RWPE1 (cell line): ENCODE measurements at regions not wholly inside any gene's neighbourhood (a gene's known extent, or its start where the extent isn't known, plus 50 kb on each side); places are given as distances from the start of the nearest gene placed in this dataset.
"Not testable (repeated sequence)": the region's sequence is repeated elsewhere in the genome, so short reads cannot be mapped to it uniquely, and the experiment has no call there.

ENCODE experiments used
- CTCF ChIA-PET: fragments of 350-600 bp; sonication (Branson Sonifier 250); formaldehyde crosslinking; extraction: SDS; loops from one replicate; lab custom pipeline; 2021; lab: Yijun Ruan, JAX
- POLR2A ChIA-PET: fragments of 400-600 bp; formaldehyde crosslinking; extraction: SDS; loops from one replicate; lab custom pipeline; 2020; ENCODE audit warnings: antibody characterized with exemption; ENCODE audit not compliant: low non-redundant PET; lab: Yijun Ruan, JAX
- DNase-seq: peaks from one replicate; pipeline ENCODE4 v3.0.0; 2012; ENCODE audit warnings: low spot score
- H3K27ac ChIP-seq: fragments of 450-650 bp; 2 replicates; pipeline ENCODE4 v1.5.1; 2017
- TF ChIP-seq, protein P1 (sequence below): fragments of 450-650 bp; conservative IDR thresholded peaks from 2 replicates; pipeline ENCODE4 v1.5.1; 2017; ENCODE audit warnings: low read depth, mild to moderate bottlenecking

DNA sequence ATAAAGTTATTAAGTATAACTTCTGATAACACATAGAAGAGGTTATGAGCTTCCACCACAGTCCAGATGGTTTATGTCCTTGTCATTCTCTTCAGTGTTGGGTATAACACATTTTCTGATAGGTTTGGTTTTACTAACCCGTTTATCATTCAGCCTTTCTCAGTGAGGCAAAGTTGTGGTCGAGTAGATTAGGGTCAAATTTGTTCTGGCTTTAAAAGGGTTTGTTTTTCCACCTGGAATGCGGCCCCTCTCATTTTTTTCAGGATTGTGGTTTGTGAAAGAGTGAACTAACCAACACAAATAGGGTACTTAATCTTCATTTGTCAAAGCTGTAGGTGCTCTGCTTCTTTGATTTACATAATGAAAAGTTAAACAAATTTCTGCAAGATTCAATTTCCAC lies 204.2 kb upstream of the ASCC3 start:
- ChIA-PET CTCF (interaction anchor here (0.6 kb wide), 2 partner anchors 11 to 1066 kb away, joined by 3 to 6 read pairs; no protein-coding TSS in a partner anchor), POLR2A (no interaction called here)
- no peak for DNase-seq
- TF ChIP-seq, protein P1, sequence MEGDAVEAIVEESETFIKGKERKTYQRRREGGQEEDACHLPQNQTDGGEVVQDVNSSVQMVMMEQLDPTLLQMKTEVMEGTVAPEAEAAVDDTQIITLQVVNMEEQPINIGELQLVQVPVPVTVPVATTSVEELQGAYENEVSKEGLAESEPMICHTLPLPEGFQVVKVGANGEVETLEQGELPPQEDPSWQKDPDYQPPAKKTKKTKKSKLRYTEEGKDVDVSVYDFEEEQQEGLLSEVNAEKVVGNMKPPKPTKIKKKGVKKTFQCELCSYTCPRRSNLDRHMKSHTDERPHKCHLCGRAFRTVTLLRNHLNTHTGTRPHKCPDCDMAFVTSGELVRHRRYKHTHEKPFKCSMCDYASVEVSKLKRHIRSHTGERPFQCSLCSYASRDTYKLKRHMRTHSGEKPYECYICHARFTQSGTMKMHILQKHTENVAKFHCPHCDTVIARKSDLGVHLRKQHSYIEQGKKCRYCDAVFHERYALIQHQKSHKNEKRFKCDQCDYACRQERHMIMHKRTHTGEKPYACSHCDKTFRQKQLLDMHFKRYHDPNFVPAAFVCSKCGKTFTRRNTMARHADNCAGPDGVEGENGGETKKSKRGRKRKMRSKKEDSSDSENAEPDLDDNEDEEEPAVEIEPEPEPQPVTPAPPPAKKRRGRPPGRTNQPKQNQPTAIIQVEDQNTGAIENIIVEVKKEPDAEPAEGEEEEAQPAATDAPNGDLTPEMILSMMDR, result no peak
- H3K27ac ChIP-seq, result no peak overlapping the region

DNA sequence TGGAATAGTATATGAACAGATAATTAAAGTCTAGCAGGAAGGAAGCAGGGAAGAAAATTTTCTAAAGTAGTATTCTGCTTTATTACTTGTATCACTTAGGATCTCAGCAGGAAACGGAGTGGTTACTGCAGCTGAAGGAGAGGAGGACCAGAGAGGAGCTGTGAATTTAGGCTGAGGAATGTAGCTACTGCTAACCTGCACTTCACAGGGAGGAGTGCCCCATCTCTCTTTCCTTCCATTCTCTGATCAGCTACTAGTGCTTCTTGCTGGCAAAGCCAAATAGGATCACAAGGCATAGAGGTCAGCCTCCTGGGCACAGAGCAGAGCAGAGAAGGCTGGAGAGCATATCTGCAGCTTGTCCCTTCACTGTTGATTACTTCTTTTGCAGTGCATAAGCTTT lies 205.3 kb upstream of the ASCC3 start:
- no peak for DNase-seq
- TF ChIP-seq, protein P1, result no peak
- POLR2A ChIA-PET, result no interaction called here
- H3K27ac ChIP-seq, result no peak overlapping the region
- CTCF ChIA-PET, result no interaction called here

DNA sequence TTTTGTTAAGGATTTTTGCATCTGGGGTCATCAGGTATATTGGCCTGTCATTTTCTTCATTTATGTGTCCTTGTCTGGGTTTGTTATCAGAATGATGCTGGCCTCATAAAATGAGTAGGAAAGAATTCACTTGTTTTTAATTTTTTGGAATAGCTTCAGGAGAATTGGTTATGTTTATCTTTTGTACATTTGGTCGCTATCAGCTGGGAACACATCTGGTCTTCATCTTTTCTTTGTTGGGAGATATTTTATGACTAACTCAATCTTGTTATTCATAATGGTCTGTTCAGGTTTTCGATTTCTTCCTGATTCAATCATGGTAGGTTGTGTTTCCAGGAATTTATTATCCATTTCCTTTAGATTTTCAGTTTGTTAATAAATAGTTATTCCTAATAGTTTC lies 207.5 kb upstream of the ASCC3 start:
- TF ChIP-seq, protein P1, result no peak
- DNase-seq, result no peak
- ChIA-PET CTCF (no interaction called here), POLR2A (no interaction called here)
- no peak overlapping the region for H3K27ac ChIP-seq

DNA sequence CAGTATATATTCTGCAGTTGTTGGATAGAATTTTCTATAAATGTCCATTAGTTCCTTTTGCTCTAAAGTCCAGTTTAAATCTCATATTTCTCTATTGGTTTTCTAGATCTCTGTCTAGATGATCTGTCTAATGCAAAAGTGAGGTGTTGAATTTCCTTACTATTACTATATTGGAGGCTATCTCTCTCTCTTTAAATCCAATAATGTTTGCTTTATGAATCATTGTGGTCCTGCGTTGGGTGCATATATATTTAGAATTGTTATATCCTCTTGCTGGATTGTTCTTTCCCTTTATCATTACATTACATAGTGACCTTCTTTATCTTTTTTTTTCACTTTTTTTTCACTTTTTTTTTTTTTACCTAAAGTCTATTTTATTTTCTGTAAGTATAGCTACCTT lies 208.5 kb upstream of the ASCC3 start:
- ChIA-PET CTCF (no interaction called here), POLR2A (no interaction called here)
- TF ChIP-seq, protein P1, result no peak
- DNase-seq, result no peak
- H3K27ac ChIP-seq, result no peak overlapping the region

DNA sequence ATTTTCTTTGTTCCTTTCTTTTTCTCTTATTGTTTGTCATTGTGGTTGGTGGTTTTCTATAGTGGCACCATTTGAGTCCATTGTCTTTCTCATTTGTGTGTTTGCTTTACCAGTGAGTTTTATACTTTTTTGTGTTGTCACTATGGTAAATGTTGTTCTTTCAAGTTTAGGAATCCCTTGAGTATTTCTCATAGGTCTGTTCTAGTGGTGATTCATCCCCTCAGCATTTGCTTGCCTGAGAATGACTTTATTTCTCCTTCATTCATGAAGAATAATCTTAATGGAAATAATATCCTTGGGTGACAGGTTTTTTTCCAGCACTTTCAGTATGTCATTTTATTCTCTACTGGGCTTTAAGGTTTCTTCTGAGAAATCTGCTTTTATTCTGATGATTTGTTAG lies 209.2 kb upstream of the ASCC3 start:
- DNase-seq, result no peak
- CTCF ChIA-PET, result no interaction called here
- H3K27ac ChIP-seq, result no peak overlapping the region
- POLR2A ChIA-PET, result no interaction called here
- TF ChIP-seq, protein P1, result no peak

DNA sequence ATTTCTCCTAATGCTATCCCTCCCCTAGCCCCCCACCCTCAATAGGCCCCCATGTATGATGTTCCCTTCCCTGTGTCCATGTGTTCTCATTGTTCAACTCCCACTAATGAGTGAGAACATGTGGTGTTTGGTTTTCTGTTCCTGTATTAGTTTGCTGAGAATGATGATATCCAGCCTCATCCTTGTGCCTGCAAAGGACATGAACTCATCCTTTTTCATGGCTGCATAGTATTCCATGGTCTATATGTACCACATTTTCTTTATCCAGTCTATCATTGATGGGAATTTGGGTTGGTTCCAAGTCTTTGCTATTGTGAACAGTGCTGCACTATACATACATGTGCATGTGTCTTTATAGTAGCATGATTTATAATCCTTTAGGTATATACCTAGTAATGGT lies 217.5 kb upstream of the ASCC3 start:
- CTCF ChIA-PET, POLR2A ChIA-PET, DNase-seq, H3K27ac ChIP-seq: not testable (repeated sequence)

DNA sequence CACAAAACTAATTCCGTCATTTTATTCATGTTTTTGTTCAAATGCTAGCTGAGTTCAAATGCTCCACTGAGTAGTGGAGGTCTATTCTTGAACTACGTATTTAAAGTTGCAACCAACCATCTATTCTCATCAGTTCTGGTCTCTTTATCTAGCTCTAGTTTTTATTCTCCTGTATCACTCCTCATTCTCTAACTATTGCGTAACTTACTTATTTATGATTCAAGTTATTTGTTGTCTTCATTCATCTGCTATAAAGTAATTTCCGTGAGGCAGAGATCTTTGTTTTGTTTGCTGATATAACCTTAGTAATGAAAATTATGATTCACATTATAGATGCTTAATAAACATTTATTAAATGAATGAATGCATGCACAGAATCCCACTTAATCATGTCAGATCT lies 221.6 kb upstream of the ASCC3 start:
- TF ChIP-seq, protein P1, result no peak
- DNase-seq, result no peak
- H3K27ac ChIP-seq, result no peak overlapping the region
- POLR2A ChIA-PET, result no interaction called here
- CTCF ChIA-PET, result interaction anchor here (1.2 kb wide), 1 partner anchor 10 kb away, joined by 3 read pairs; no protein-coding TSS in a partner anchor
